ENCODE measurements at regions not wholly inside any gene's neighbourhood (a gene's known extent, or its start where the extent isn't known, plus 50 kb on each side); places are given as distances from the start of the nearest gene placed in this dataset.

GRCh38 chr19:30781519-30781918 lies 409.3 kb downstream of the ZNF536 start:
- DNase-seq (ENCODE audit: low read depth), result no peak

- DNase-seq (ENCODE audit: low read depth), result no peak
These were observed 408.9 kb downstream of the ZNF536 start for GRCh38 chr19:30781047-30781446.

DNA sequence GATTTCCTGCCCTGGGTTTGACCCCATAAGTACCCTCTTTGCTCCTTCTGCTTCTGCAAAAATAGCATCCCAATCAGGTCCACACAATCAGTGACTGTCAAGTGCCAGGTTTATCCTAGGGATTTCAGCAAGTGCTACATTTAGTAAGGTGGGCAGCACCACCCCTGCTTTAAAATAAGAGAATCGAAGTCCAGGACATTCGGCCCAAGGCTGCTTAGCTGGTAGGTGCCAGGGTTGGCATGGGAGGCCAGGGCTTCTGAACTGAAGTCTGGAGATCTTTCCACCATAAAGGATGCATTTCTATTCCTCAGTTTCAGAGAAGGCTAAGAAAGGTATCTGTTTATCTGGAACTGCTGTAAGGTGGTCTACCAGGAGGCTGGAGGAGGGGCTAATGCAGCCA lies 408.3 kb downstream of the ZNF536 start:
- no peak for DNase-seq (ENCODE audit: low read depth)

DNA sequence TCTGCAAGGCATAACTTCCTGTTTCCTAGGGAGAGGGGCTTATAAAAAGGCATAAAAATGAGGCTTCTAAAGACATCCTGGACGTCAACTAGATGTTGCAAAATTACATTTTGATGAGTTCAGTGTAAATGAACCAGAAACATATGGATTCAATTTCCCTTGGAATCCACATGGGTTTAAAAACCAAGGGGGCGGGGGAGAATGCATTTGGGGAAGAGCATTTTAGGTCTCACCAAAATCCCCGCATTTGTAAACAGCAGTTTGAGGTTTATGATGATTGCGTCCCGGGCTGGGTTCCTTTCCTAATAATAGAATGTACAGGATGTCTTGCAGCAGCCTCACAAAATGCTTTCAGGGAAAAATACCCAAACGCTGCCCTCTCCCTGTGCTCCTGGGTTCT lies 407.8 kb downstream of the ZNF536 start:
- no peak for DNase-seq (ENCODE audit: low read depth)

- DNase-seq (ENCODE audit: low read depth), result no peak
These were observed 407.0 kb downstream of the ZNF536 start for GRCh38 chr19:30778961-30779715.

GRCh38 chr19:30778061-30778460 lies 405.9 kb downstream of the ZNF536 start:
- no peak for DNase-seq (ENCODE audit: low read depth)

- no peak for DNase-seq (ENCODE audit: low read depth)
These were observed 403.8 kb downstream of the ZNF536 start for GRCh38 chr19:30775956-30776355.

DNA sequence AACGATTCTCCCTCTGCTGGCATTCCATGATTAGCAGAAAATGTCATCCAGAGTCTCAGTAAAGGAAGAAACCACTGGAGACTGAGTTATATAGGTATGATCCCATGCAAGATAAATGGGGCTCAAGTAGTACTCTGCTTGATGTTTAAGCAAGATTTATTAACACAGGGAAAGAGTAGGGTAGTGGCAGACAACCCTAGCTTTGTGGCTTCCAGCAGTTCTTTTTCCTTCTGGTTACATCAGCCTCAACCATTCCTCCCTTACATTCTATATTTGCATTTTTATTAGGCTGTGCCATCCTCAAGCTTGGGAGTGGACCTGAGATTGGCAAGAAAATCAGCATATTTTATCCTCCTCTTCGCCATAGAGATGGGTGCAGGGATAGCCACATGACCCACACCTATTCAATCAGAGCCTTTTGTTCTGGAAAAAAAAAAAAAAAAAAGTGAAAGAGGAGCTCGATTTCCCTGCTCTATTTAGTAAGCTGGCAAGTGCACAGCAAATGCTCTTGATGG lies 402.1 kb downstream of the ZNF536 start:
- DNase-seq (ENCODE audit: low read depth), result no peak

DNA sequence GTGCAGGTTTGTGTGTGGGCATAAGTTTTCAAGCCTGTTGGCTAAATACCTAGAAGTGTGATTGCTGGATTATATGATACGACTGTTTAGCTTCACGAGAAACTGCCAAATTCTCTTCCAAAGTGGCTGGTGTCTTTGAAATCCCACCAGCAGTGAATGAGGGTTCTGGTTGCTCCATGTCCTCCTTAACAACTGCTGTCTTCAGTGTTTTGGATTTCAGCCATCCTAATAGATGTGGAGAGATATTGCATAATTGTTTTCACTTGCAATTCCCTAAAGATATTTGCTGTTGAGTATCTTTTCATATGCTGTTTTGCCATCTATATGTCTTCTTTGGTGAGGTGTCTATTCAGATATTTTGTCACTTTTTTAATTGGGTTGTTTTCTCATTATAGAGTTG lies 390.5 kb downstream of the ZNF536 start:
- no peak for DNase-seq (ENCODE audit: low read depth)

- no peak for DNase-seq (ENCODE audit: low read depth)
These were observed 387.8 kb downstream of the ZNF536 start for GRCh38 chr19:30760014-30760413.

DNA sequence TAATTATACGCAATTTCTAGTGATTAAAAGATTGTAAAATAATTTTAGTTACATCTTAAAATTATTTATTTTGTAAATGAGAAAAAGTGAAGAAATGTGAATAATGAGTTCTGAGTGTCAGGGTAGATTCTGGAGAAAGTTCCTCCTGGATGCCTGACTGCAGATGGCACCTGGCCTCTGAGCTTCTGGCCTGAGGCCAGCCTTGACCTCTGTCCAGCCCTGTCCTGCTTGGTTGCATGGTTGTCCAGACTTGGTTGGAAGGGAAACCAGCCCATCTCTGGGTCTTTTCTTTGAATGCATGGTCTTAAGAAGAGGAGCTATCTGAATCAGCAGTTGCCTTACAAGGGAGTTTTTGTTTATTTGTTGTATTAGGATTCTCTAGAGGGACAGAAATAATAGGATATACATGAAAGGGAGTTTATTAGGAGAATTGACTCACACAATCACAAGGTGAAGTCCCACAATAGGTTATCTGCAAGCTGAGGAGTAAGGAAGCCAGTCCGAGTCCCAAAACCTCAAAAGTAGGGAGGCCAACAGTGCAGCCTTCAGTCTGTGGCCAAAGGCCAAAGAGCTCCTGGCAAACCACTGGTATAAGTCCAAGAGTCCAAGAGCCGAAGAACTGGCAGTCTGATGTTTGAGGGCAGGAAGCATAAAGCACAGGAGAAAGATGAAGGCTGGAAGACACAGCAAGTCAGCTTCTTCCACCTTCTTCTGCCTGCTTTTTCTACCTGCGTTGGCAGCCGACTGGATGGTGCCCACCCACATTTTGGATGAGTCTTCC lies 385.8 kb downstream of the ZNF536 start:
- no peak for DNase-seq (ENCODE audit: low read depth)

- DNase-seq (ENCODE audit: low read depth), result no peak
These were observed 385.1 kb downstream of the ZNF536 start for GRCh38 chr19:30757104-30757836.

DNA sequence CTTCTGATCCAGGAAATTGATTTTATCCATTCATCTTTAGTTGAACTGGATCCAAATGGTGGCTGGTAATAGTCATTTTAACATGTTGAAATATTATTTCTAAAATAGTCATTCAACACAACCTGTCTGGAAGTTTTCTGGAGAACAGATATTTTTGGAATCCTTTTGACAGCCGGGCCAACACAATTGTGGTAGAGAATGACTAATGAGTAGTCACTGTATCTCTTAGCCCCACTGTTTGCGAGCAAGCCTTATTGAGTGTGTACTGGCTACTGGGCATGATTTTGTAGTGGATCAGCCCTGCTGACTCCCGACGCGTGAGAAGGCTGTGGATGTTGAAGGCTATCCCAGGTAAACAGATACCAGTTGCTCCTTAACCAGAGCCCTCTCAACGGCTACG lies 383.4 kb downstream of the ZNF536 start:
- DNase-seq (ENCODE audit: low read depth), result no peak

- DNase-seq (ENCODE audit: low read depth), result no peak
These were observed 382.0 kb downstream of the ZNF536 start for GRCh38 chr19:30754162-30754561.

- no peak for DNase-seq (ENCODE audit: low read depth)
These were observed 380.7 kb downstream of the ZNF536 start for GRCh38 chr19:30752876-30753275.

DNA sequence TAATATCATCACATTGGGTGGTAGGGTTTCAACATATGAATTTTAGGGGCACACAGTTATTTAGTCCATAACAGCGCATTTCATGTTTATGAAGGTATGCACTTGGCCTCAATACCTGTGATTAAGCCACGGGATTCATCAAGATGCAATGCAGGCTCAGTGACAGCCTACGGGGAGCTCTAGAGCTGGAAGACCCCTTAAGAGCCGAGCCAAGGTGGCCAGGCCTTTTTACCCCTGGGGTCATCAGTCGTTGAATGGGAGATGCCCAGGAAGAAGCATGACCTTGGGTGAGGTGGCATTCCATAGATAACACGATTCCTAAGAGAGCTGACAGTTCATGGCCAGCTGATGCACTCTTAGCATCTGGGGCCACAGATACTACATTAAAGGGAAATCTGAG lies 380.0 kb downstream of the ZNF536 start:
- DNase-seq (ENCODE audit: low read depth), result no peak

- no peak for DNase-seq (ENCODE audit: low read depth)
These were observed 373.3 kb downstream of the ZNF536 start for GRCh38 chr19:30745476-30745985.

- no peak for DNase-seq (ENCODE audit: low read depth)
These were observed 372.7 kb downstream of the ZNF536 start for GRCh38 chr19:30744741-30745475.

DNA sequence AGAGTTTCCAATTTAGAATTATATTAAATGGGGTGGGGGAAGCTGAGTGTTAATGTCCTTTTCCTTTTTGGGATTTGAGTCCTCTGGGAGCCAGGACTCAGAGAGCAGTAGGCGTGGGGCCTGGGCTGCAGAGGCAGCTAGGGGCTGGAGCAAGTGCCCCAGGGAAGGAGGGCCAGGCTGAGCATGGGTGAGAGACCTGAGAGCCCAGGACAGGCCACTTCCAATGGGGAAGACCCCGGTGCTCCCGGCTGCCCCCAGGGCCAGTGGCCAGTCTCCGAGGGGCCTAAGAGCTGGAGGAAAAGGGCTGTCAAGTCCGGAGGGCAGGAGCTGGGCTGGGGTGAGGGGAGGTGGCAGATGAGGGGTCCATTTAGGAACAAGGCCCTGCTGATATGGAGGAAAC lies 371.5 kb downstream of the ZNF536 start:
- no peak for DNase-seq (ENCODE audit: low read depth)

DNA sequence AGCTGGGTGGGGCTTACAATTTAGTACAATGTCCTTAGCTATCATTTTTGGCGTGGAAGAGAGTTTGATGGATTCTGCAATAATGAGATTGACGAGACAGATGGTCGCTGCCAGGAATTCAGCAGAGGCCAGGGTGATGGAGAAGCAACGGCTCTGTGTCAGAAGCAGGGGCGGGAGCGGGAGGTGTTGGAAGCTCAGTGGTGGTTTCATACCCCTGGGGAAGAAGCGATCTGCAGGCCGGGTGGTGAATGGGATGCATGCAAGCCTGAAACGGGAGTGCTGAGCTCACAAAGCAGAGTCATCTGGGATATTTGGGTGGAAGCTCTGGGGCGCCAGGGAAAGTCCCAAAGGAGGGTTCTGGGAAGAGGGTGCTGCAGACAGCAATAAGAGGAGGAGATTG lies 370.8 kb downstream of the ZNF536 start:
- DNase-seq (ENCODE audit: low read depth), result no peak

DNA sequence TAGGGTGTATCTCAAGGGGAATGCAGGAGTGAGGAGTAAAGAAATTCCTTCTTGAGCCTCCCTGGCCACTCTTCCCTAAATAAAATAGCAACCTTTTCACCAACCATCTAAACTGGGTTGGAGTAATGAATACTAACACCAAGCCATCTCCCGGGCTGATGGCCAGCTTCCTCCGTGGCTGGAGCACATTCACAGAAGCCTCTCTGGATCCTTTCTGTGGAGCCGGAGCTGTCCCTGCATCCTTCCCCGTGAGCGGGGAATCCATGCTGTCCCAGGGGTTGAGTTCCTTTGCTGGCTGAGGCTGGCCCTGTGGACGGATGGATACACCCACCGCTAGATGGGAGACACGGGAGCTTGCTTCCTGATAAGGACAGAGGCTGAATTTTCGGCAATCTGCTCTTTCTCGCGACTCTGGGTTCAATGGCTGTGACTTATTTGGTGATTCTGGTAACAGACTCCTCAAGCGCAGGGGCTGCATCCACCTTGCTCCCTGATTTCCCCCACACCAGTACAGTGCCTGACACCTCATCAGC lies 370.3 kb downstream of the ZNF536 start:
- DNase-seq (ENCODE audit: low read depth), result no peak

DNA sequence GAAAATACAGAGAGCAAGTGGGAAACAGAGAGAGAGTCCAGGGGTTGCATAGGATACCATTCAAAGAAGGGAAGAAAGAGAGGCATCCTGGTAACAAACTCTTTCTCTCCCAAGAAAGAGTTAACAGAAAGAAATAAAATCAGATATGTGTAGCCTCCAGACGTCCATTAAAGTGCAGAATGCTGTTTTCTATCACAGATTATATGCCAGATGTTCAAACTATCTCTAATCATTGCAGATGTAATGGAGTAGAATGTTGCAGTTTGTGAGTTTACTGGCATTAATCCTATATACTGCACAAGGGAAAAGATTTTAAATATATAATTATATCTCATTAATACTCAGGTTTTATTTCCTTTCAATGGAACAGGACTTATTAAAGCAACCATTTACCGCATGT lies 369.4 kb downstream of the ZNF536 start:
- no peak for DNase-seq (ENCODE audit: low read depth)

All from stimulated activated CD8-positive, alpha-beta memory T cell treated with anti-CD3 and anti-CD28 coated beads, Interleukin-15, amount 100 ng/mL, for 24 hours (primary cell).